DMS114 treated with DMSO at 0.1 percent for 48 hours (cell line): ENCODE measurements at regions not wholly inside any gene's neighbourhood (a gene's known extent, or its start where the extent isn't known, plus 50 kb on each side); places are given as distances from the start of the nearest gene placed in this dataset.
"Not testable (repeated sequence)": the region's sequence is repeated elsewhere in the genome, so short reads cannot be mapped to it uniquely, and the experiment has no call there.

ENCODE experiments used
- DNase-seq: peaks from one replicate; lab custom pipeline; 2025; ENCODE audit not compliant: unreplicated experiment; lab: John Stamatoyannopoulos, UW

- no peak for DNase-seq
These were observed 243.7 kb downstream of the UTRN start for GRCh38 chr6:144528743-144529425.

- no peak for DNase-seq
These were observed 245.0 kb downstream of the UTRN start for GRCh38 chr6:144530118-144530517.

- not testable (repeated sequence) for DNase-seq
These were observed 247.1 kb downstream of the UTRN start for GRCh38 chr6:144532238-144532637.

GRCh38 chr6:144534180-144534579, 249.0 kb downstream of the UTRN start:
- no peak for DNase-seq

- no peak for DNase-seq
These were observed 250.5 kb downstream of the UTRN start for GRCh38 chr6:144535630-144536029.

- no peak for DNase-seq
These were observed 250.9 kb downstream of the UTRN start for GRCh38 chr6:144536079-144536478.

- DNase-seq: no peak
These were observed 258.1 kb downstream of the UTRN start for GRCh38 chr6:144543006-144543871.

- DNase-seq: no peak
These were observed 259.2 kb downstream of the UTRN start for GRCh38 chr6:144544266-144544830.

GRCh38 chr6:144546807-144547206, 261.7 kb downstream of the UTRN start:
- DNase-seq: no peak

GRCh38 chr6:144547409-144547808, 262.3 kb downstream of the UTRN start:
- no peak for DNase-seq

GRCh38 chr6:144548536-144548935, 263.4 kb downstream of the UTRN start:
- DNase-seq: no peak

- DNase-seq: no peak
These were observed 265.0 kb downstream of the UTRN start for GRCh38 chr6:144549837-144550747.

- no peak for DNase-seq
These were observed 266.2 kb downstream of the UTRN start for GRCh38 chr6:144551339-144551738.

GRCh38 chr6:144555066-144555465, 269.9 kb downstream of the UTRN start:
- DNase-seq: no peak

- no peak for DNase-seq
These were observed 274.9 kb downstream of the UTRN start for GRCh38 chr6:144559865-144560593.

GRCh38 chr6:144561455-144562043, 276.4 kb downstream of the UTRN start:
- no peak for DNase-seq

GRCh38 chr6:144564202-144564601, 279.1 kb downstream of the UTRN start:
- DNase-seq: no peak

GRCh38 chr6:144566868-144567615, 281.9 kb downstream of the UTRN start:
- no peak for DNase-seq

- no peak for DNase-seq
These were observed 283.1 kb downstream of the UTRN start for GRCh38 chr6:144568241-144568640.
